ENCODE measurements at regions not wholly inside any gene's neighbourhood (a gene's known extent, or its start where the extent isn't known, plus 50 kb on each side); places are given as distances from the start of the nearest gene placed in this dataset.

GRCh38 chr1:195951313-195951712 is 656.9 kb downstream of the KCNT2 start:
- Histone ChIP-seq H3K9me3 (ENCODE audit: control insufficient read depth in 3 of 3, low read length in 3 of 3) (no peaks in the 10 kb centered on the region), H3K4me3 (ENCODE audit: low read length in 3 of 3) (no peak overlapping the region), H3K4me1 (ENCODE audit: control insufficient read depth in 3 of 3, insufficient read depth in 3 of 3, low read length in 3 of 3) (no peaks in the 10 kb centered on the region), H3K36me3 (ENCODE audit: control insufficient read depth in 3 of 3, insufficient read depth in 3 of 3, low read length in 3 of 3) (no peaks in the 10 kb centered on the region), H3K9ac (ENCODE audit: low read depth in 1 of 3, low read length in 3 of 3) (no peak overlapping the region), H3K27me3 (ENCODE audit: control insufficient read depth in 3 of 3, insufficient read depth in 3 of 3, low read length in 3 of 3) (no peaks in the 10 kb centered on the region), H3K27ac (ENCODE audit: low read depth, low read length) (no peak overlapping the region)

- no peaks in the 10 kb centered on the region for H3K4me1 ChIP-seq (ENCODE audit: control insufficient read depth in 3 of 3, insufficient read depth in 3 of 3, low read length in 3 of 3)
- no peaks in the 10 kb centered on the region for H3K36me3 ChIP-seq (ENCODE audit: control insufficient read depth in 3 of 3, insufficient read depth in 3 of 3, low read length in 3 of 3)
- H3K9me3 ChIP-seq (ENCODE audit: control insufficient read depth in 3 of 3, low read length in 3 of 3), result no peaks in the 10 kb centered on the region
- H3K4me3 ChIP-seq (ENCODE audit: low read length in 3 of 3), result no peak overlapping the region
- H3K27ac ChIP-seq (ENCODE audit: low read depth, low read length), result no peak overlapping the region
- H3K9ac ChIP-seq (ENCODE audit: low read depth in 1 of 3, low read length in 3 of 3), result no peak overlapping the region
- H3K27me3 ChIP-seq (ENCODE audit: control insufficient read depth in 3 of 3, insufficient read depth in 3 of 3, low read length in 3 of 3), result no peaks in the 10 kb centered on the region
Measured at GRCh38 chr1:195948123-195948895, 659.9 kb downstream of the KCNT2 start.

- no peaks in the 10 kb centered on the region for H3K36me3 ChIP-seq (ENCODE audit: control insufficient read depth in 3 of 3, insufficient read depth in 3 of 3, low read length in 3 of 3)
- H3K9me3 ChIP-seq (ENCODE audit: control insufficient read depth in 3 of 3, low read length in 3 of 3), result no peaks in the 10 kb centered on the region
- H3K9ac ChIP-seq (ENCODE audit: low read depth in 1 of 3, low read length in 3 of 3), result no peak overlapping the region
- H3K4me3 ChIP-seq (ENCODE audit: low read length in 3 of 3), result no peak overlapping the region
- H3K27ac ChIP-seq (ENCODE audit: low read depth, low read length), result no peak overlapping the region
- H3K27me3 ChIP-seq (ENCODE audit: control insufficient read depth in 3 of 3, insufficient read depth in 3 of 3, low read length in 3 of 3), result no peaks in the 10 kb centered on the region
- no peaks in the 10 kb centered on the region for H3K4me1 ChIP-seq (ENCODE audit: control insufficient read depth in 3 of 3, insufficient read depth in 3 of 3, low read length in 3 of 3)
Measured at GRCh38 chr1:195946500-195946899, 661.7 kb downstream of the KCNT2 start.

GRCh38 chr1:195941795-195942194 is 666.4 kb downstream of the KCNT2 start:
- Histone ChIP-seq H3K36me3 (ENCODE audit: control insufficient read depth in 3 of 3, insufficient read depth in 3 of 3, low read length in 3 of 3) (no peaks in the 10 kb centered on the region), H3K27ac (ENCODE audit: low read depth, low read length) (no peak overlapping the region), H3K4me1 (ENCODE audit: control insufficient read depth in 3 of 3, insufficient read depth in 3 of 3, low read length in 3 of 3) (no peaks in the 10 kb centered on the region), H3K9me3 (ENCODE audit: control insufficient read depth in 3 of 3, low read length in 3 of 3) (no peaks in the 10 kb centered on the region), H3K9ac (ENCODE audit: low read depth in 1 of 3, low read length in 3 of 3) (no peak overlapping the region), H3K4me3 (ENCODE audit: low read length in 3 of 3) (no peak overlapping the region), H3K27me3 (ENCODE audit: control insufficient read depth in 3 of 3, insufficient read depth in 3 of 3, low read length in 3 of 3) (no peaks in the 10 kb centered on the region)

- Histone ChIP-seq H3K27ac (ENCODE audit: low read depth, low read length) (no peak overlapping the region), H3K36me3 (ENCODE audit: control insufficient read depth in 3 of 3, insufficient read depth in 3 of 3, low read length in 3 of 3) (no peaks in the 10 kb centered on the region), H3K4me1 (ENCODE audit: control insufficient read depth in 3 of 3, insufficient read depth in 3 of 3, low read length in 3 of 3) (no peaks in the 10 kb centered on the region), H3K9ac (ENCODE audit: low read depth in 1 of 3, low read length in 3 of 3) (no peak overlapping the region), H3K4me3 (ENCODE audit: low read length in 3 of 3) (no peak overlapping the region), H3K27me3 (ENCODE audit: control insufficient read depth in 3 of 3, insufficient read depth in 3 of 3, low read length in 3 of 3) (no peaks in the 10 kb centered on the region), H3K9me3 (ENCODE audit: control insufficient read depth in 3 of 3, low read length in 3 of 3) (no peaks in the 10 kb centered on the region)
Measured at GRCh38 chr1:195941314-195941713, 666.9 kb downstream of the KCNT2 start.

- no peak overlapping the region for H3K4me3 ChIP-seq (ENCODE audit: low read length in 3 of 3)
- H3K4me1 ChIP-seq (ENCODE audit: control insufficient read depth in 3 of 3, insufficient read depth in 3 of 3, low read length in 3 of 3), result no peaks in the 10 kb centered on the region
- no peaks in the 10 kb centered on the region for H3K9me3 ChIP-seq (ENCODE audit: control insufficient read depth in 3 of 3, low read length in 3 of 3)
Measured at GRCh38 chr1:195939844-195940243, 668.4 kb downstream of the KCNT2 start.

GRCh38 chr1:195934817-195935553 is 673.3 kb downstream of the KCNT2 start:
- no peaks in the 10 kb centered on the region for H3K4me1 ChIP-seq (ENCODE audit: control insufficient read depth in 3 of 3, insufficient read depth in 3 of 3, low read length in 3 of 3)
- H3K9me3 ChIP-seq (ENCODE audit: control insufficient read depth in 3 of 3, low read length in 3 of 3), result no peaks in the 10 kb centered on the region
- H3K4me3 ChIP-seq (ENCODE audit: low read length in 3 of 3), result no peak overlapping the region
- H3K36me3 ChIP-seq (ENCODE audit: control insufficient read depth in 3 of 3, insufficient read depth in 3 of 3, low read length in 3 of 3), result no peaks in the 10 kb centered on the region
- H3K9ac ChIP-seq (ENCODE audit: low read depth in 1 of 3, low read length in 3 of 3), result no peak overlapping the region
- H3K27ac ChIP-seq (ENCODE audit: low read depth, low read length), result no peak overlapping the region
- no peaks in the 10 kb centered on the region for H3K27me3 ChIP-seq (ENCODE audit: control insufficient read depth in 3 of 3, insufficient read depth in 3 of 3, low read length in 3 of 3)

More at GRCh38 chr1:195939844-195940243, 668.4 kb downstream of the KCNT2 start:
- no peaks in the 10 kb centered on the region for H3K27me3 ChIP-seq (ENCODE audit: control insufficient read depth in 3 of 3, insufficient read depth in 3 of 3, low read length in 3 of 3)
- H3K36me3 ChIP-seq (ENCODE audit: control insufficient read depth in 3 of 3, insufficient read depth in 3 of 3, low read length in 3 of 3), result no peaks in the 10 kb centered on the region
- H3K27ac ChIP-seq (ENCODE audit: low read depth, low read length), result no peak overlapping the region
- H3K9ac ChIP-seq (ENCODE audit: low read depth in 1 of 3, low read length in 3 of 3), result no peak overlapping the region

- H3K9me3 ChIP-seq (ENCODE audit: control insufficient read depth in 3 of 3, low read length in 3 of 3), result no peaks in the 10 kb centered on the region
- no peaks in the 10 kb centered on the region for H3K36me3 ChIP-seq (ENCODE audit: control insufficient read depth in 3 of 3, insufficient read depth in 3 of 3, low read length in 3 of 3)
- H3K9ac ChIP-seq (ENCODE audit: low read depth in 1 of 3, low read length in 3 of 3), result no peak overlapping the region
- no peak overlapping the region for H3K27ac ChIP-seq (ENCODE audit: low read depth, low read length)
- H3K4me1 ChIP-seq (ENCODE audit: control insufficient read depth in 3 of 3, insufficient read depth in 3 of 3, low read length in 3 of 3), result no peaks in the 10 kb centered on the region
- no peak overlapping the region for H3K4me3 ChIP-seq (ENCODE audit: low read length in 3 of 3)
- H3K27me3 ChIP-seq (ENCODE audit: control insufficient read depth in 3 of 3, insufficient read depth in 3 of 3, low read length in 3 of 3), result no peaks in the 10 kb centered on the region
Measured at GRCh38 chr1:195933835-195934234, 674.4 kb downstream of the KCNT2 start.

- Histone ChIP-seq H3K27ac (ENCODE audit: low read depth, low read length) (no peak overlapping the region), H3K4me1 (ENCODE audit: control insufficient read depth in 3 of 3, insufficient read depth in 3 of 3, low read length in 3 of 3) (no peaks in the 10 kb centered on the region), H3K9me3 (ENCODE audit: control insufficient read depth in 3 of 3, low read length in 3 of 3) (no peaks in the 10 kb centered on the region), H3K4me3 (ENCODE audit: low read length in 3 of 3) (no peak overlapping the region), H3K9ac (ENCODE audit: low read depth in 1 of 3, low read length in 3 of 3) (no peak overlapping the region), H3K36me3 (ENCODE audit: control insufficient read depth in 3 of 3, insufficient read depth in 3 of 3, low read length in 3 of 3) (no peaks in the 10 kb centered on the region), H3K27me3 (ENCODE audit: control insufficient read depth in 3 of 3, insufficient read depth in 3 of 3, low read length in 3 of 3) (no peaks in the 10 kb centered on the region)
Measured at GRCh38 chr1:195915826-195916225, 692.4 kb downstream of the KCNT2 start.

GRCh38 chr1:195909061-195909460 is 699.2 kb downstream of the KCNT2 start:
- no peak overlapping the region for H3K4me3 ChIP-seq (ENCODE audit: low read length in 3 of 3)
- no peaks in the 10 kb centered on the region for H3K9me3 ChIP-seq (ENCODE audit: control insufficient read depth in 3 of 3, low read length in 3 of 3)
- H3K9ac ChIP-seq (ENCODE audit: low read depth in 1 of 3, low read length in 3 of 3), result no peak overlapping the region
- H3K4me1 ChIP-seq (ENCODE audit: control insufficient read depth in 3 of 3, insufficient read depth in 3 of 3, low read length in 3 of 3), result no peaks in the 10 kb centered on the region
- H3K36me3 ChIP-seq (ENCODE audit: control insufficient read depth in 3 of 3, insufficient read depth in 3 of 3, low read length in 3 of 3), result no peaks in the 10 kb centered on the region
- no peak overlapping the region for H3K27ac ChIP-seq (ENCODE audit: low read depth, low read length)
- no peaks in the 10 kb centered on the region for H3K27me3 ChIP-seq (ENCODE audit: control insufficient read depth in 3 of 3, insufficient read depth in 3 of 3, low read length in 3 of 3)
